GM12874 (cell line): ENCODE measurements at regions not wholly inside any gene's neighbourhood (a gene's known extent, or its start where the extent isn't known, plus 50 kb on each side); places are given as distances from the start of the nearest gene placed in this dataset.

ENCODE experiments used
- TF ChIP-seq, protein P1 (sequence below): IDR thresholded peaks from 2 replicates; pipeline ENCODE4 v1.5.1; 2011; ENCODE audit warnings: low read depth, mild to moderate bottlenecking, control low read depth, low read length, moderate library complexity; ENCODE audit not compliant: insufficient read depth

DNA sequence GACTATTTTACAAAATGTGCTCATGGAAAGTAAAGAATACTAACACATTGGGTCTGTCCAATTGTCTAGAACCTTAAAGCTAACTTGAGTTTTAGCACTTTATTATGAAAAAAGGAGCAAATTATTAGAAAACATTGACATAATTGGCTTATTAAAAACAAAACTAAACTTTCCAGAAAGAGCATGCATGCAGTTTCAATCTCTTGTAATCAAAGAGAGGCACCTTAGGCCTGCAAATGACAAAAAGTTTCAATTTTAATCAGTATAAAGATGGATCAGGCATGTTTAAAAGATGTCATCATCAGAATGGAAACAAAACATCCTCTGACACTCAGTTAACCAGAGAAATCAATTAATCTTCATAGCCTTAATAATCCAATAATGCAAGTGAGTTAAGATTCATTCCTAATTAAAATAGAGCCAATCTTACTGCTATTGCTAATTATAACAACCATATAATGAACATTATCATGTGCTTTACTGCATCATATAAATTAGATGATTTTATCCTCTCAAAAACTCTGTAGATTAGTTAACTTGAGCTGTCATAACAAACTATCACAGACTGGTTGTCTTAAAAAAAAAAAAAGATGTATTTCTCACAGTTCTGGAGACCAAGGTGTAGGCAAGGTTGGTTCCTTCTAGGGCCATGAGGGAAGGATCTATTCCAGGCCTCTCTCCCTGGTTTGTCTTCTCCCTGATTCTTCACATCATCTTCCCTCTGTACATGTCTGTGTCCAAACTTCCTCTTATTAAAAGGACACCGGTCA lies 131.4 kb downstream of the RPAP3 start:
- TF ChIP-seq, protein P1, sequence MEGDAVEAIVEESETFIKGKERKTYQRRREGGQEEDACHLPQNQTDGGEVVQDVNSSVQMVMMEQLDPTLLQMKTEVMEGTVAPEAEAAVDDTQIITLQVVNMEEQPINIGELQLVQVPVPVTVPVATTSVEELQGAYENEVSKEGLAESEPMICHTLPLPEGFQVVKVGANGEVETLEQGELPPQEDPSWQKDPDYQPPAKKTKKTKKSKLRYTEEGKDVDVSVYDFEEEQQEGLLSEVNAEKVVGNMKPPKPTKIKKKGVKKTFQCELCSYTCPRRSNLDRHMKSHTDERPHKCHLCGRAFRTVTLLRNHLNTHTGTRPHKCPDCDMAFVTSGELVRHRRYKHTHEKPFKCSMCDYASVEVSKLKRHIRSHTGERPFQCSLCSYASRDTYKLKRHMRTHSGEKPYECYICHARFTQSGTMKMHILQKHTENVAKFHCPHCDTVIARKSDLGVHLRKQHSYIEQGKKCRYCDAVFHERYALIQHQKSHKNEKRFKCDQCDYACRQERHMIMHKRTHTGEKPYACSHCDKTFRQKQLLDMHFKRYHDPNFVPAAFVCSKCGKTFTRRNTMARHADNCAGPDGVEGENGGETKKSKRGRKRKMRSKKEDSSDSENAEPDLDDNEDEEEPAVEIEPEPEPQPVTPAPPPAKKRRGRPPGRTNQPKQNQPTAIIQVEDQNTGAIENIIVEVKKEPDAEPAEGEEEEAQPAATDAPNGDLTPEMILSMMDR, result no peak

DNA sequence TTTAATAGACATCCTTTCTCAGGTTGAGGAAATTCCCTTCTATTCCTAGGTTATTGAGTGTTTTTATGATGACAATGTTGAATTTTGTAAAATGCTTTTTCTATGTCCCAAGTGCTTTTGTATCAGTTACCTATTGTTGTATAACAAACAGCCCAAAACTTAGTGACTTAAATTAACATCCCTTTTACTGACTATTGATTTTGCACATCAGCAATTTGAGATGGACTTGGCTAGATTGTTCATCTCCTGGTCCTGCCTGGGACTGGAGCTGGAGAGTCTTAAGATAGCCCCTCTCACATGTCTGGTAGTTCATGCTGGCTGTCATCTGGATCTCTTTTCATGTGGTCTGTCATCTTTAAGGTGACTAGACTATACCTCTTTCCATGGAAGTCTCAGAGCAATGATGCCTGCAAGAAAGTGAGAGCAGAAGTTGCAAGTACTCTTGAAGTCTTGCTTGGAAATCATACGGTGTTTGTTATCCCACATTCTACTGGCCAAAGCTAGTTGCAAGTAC lies 132.6 kb downstream of the RPAP3 start:
- TF ChIP-seq, protein P1, result no peak

DNA sequence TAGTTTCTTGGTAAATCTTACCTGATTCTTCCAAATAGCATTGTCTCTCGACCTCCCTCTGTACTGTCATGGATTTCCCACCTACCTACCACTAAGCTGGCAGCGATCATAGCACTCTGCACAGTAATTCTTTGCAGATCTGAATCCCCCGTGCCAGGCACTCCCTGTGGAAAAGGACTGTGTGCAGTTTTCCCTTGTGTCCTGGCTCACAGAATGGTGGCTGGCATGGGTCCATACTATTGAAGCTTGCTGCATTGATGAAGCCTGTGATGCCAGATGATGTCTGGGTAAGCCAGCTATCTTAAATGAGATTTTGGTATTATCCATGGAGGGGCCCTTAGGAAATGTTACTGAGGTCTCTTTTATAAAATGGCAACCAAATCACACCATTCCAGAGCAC lies 135.7 kb downstream of the RPAP3 start:
- TF ChIP-seq, protein P1, result no peak

DNA sequence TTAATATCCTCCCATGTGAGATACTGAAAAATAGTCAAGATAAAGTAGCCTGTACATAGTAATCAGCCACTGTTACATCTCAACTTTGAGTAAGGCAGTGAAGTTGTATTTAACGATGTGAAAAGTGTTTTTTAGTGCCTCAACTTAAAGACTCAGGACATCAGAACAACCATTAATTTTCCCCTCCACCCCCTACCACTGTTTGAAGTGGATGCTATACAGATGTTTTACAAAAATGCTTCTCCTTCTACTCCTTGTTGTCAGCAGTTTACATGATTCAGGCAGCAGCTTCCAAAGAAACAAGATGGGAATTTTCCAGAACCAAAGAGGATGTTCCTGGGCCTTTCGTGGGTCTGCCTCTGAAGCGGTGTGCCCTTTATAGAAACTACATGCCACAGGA lies 143.6 kb downstream of the RPAP3 start:
- TF ChIP-seq, protein P1, result no peak

DNA sequence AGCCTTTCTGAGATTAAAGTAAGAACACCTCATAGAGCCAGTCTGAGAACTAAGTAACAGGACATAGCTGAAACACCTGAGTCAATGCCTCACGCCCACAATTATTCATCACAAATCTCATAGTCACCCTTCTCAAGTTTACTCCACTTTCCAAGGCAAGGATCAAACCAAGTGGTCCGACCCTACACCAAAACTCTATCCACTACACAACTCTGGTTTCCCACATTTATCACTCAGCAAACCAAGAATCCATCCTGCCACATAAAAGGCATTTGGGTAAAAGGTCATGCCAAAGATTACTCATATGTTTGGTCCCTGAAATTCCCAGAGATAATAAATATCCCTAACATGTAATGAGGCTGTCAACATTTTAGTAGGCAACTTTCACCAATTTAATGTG lies 144.1 kb downstream of the RPAP3 start:
- TF ChIP-seq, protein P1, result no peak

DNA sequence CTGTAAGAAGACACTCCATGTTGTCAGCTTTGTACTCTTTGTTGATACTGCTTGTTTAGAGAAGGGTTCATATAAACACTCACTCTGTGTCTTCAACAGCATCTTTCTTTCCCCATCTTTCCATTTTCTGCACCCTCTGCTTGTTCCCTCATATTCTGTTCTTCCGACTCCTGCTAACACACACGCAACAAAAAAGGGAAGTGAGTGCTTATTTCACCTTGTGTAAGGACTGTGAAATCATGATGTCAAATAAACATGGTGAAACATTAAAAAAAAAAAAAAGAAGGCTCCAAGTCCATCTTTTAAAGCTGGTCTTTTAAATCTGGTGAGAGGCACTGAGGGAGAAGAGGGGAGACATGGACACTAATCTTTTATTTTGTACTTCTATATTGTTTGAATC lies 145.4 kb downstream of the RPAP3 start:
- TF ChIP-seq, protein P1, result no peak

DNA sequence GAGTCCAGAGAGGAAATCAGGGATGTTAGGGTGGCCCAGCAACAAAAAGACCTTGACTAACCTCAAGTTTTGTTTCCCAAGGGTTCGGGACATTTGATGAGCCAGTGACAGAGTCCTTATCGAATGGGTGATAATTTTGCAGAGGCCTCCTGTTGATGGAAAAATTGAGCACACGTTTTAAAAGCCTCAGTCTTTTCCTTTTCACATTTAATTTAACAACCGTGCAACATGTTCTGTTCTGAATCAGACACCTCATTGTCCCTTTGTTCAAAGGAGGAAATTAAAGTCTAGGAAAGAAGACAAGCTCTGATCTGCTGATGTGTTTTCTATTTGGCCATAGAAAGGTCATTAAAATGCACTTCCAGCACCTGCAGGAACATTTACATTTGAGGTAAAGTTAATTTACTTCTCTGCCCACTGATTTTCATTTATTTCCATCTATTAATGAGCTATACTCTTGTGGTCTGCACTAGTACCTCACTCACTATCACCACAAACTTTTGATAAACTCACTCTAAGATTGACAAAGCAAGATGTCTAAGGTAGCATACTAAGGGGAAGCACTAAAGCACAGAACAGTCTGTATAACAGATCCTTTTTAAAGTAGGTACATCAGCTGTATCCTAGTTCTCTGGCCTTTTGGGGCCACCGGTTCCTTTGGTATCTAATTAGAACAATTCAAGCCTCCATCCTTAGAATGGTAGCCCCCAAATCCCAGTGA lies 147.0 kb downstream of the RPAP3 start:
- TF ChIP-seq, protein P1, result no peak
